Colonic mucosa (tissue), 4 donors: ENCODE measurements at regions not wholly inside any gene's neighbourhood (a gene's known extent, or its start where the extent isn't known, plus 50 kb on each side); places are given as distances from the start of the nearest gene placed in this dataset.

Experiments used
- DNase-seq: peaks from one replicate; pipeline ENCODE4 v3.0.0-alpha.2; 2020
- H3K27ac ChIP-seq: fragments of 200-600 bp; one replicate; pipeline ENCODE4 v1.8.0; 2021
- H3K27me3 ChIP-seq: fragments of 200-600 bp; one replicate; pipeline ENCODE4 v1.8.0; 2021
- H3K36me3 ChIP-seq: fragments of 200-600 bp; one replicate; pipeline ENCODE4 v1.8.0; 2021
- H3K4me1 ChIP-seq: fragments of 200-600 bp; one replicate; pipeline ENCODE4 v1.8.0; 2021; ENCODE audit warnings: mild to moderate bottlenecking
- H3K4me3 ChIP-seq: fragments of 200-600 bp; one replicate; pipeline ENCODE4 v1.8.0; 2021
- H3K9ac ChIP-seq, 2 donors: one replicate each; pipeline ENCODE4 v1.7.0; 2013; ENCODE audit warnings: control low read depth in 2 of 2, low read depth in 2 of 2, low read length in 2 of 2
- H3K9me3 ChIP-seq: fragments of 200-600 bp; one replicate; pipeline ENCODE4 v1.8.0; 2021
- CTCF ChIP-seq: fragments of 200-600 bp; IDR thresholded peaks from one replicate; pipeline ENCODE4 v1.8.0; 2022; ENCODE audit warnings: antibody characterized with exemption, mild to moderate bottlenecking
- intact Hi-C: fragments of 100-400 bp; cut with DNase I; formaldehyde crosslinking; loops from one replicate; pipeline ENCODE4 v1.14.1; 2022
- donor health status: healthy.
- donor health status: DM: no; HTN: no; CAD: no.
- donor health status: DM: no; HTN: no; CAD: no.

- intact Hi-C loops = no loop called here
- Histone ChIP-seq H3K36me3 (no peaks in the 10 kb centered on the region), H3K4me1 (no peaks in the 10 kb centered on the region), H3K4me3 (no peak overlapping the region), H3K27ac (no peak overlapping the region), H3K9ac (no peak overlapping the region), H3K27me3 (no peaks in the 10 kb centered on the region), H3K9me3 (no peaks in the 10 kb centered on the region)
- no peak for TF ChIP-seq CTCF
- DNase-seq = no peak
These were observed 399.7 kb upstream of the NBEA start for GRCh38 chr13:34542321-34542720.

GRCh38 chr13:34543836-34544235 is 398.2 kb upstream of the NBEA start:
- Histone ChIP-seq H3K9ac (no peak overlapping the region), H3K36me3 (no peaks in the 10 kb centered on the region), H3K27ac (no peak overlapping the region), H3K9me3 (no peaks in the 10 kb centered on the region), H3K27me3 (no peaks in the 10 kb centered on the region), H3K4me1 (no peaks in the 10 kb centered on the region), H3K4me3 (no peak overlapping the region)
- no peak for TF ChIP-seq CTCF
- DNase-seq = no peak
- intact Hi-C loops = no loop called here

- no peak for TF ChIP-seq CTCF
- Histone ChIP-seq H3K36me3 (no peaks in the 10 kb centered on the region), H3K9me3 (no peaks in the 10 kb centered on the region), H3K27me3 (no peaks in the 10 kb centered on the region), H3K4me3 (no peak overlapping the region), H3K4me1 (no peaks in the 10 kb centered on the region), H3K9ac (no peak overlapping the region), H3K27ac (no peak overlapping the region)
- intact Hi-C loops = no loop called here
- no peak for DNase-seq
These were observed 396.6 kb upstream of the NBEA start for GRCh38 chr13:34545461-34545860.

GRCh38 chr13:34546344-34547250 is 395.5 kb upstream of the NBEA start:
- H3K4me3 ChIP-seq = no peak overlapping the region
- intact Hi-C loops = no loop called here

DNA sequence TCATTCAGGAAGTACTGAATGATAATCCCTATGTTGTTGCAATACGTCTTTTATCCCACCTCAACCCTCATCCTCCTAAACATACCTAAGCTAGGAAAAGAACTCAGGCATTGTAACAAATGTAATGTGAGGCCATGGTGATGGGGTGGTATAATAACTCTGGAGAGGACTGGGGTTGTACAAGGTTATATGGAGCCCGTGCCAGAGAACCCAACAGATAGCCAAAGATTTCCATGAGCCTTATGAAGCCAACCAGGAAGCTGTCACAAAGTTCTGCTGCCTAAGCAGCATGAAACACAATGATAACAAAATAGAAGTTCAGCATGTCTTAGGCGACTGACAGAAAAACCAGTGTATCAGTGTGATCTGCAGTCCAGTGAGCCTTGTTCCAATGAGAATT is 394.1 kb upstream of the NBEA start:
- H3K27me3 ChIP-seq = no peaks in the 10 kb centered on the region

More at GRCh38 chr13:34546344-34547250, 395.5 kb upstream of the NBEA start:
- no peak for DNase-seq
- Histone ChIP-seq H3K36me3 (no peaks in the 10 kb centered on the region), H3K27ac (no peak overlapping the region), H3K9me3 (no peaks in the 10 kb centered on the region), H3K9ac (no peak overlapping the region), H3K27me3 (no peaks in the 10 kb centered on the region), H3K4me1 (no peaks in the 10 kb centered on the region)
- no peak for TF ChIP-seq CTCF

More for the DNA sequence above, 394.1 kb upstream of the NBEA start:
- no peak overlapping the region for H3K9ac ChIP-seq
- DNase-seq = no peak
- no peak overlapping the region for H3K4me3 ChIP-seq
- TF ChIP-seq CTCF = no peak
- H3K36me3 ChIP-seq = no peaks in the 10 kb centered on the region
- H3K9me3 ChIP-seq = no peaks in the 10 kb centered on the region
- intact Hi-C loops = no loop called here
- no peak overlapping the region for H3K27ac ChIP-seq
- H3K4me1 ChIP-seq = no peaks in the 10 kb centered on the region
